Aorta (tissue), 5 donors: ENCODE measurements at regions not wholly inside any gene's neighbourhood (a gene's known extent, or its start where the extent isn't known, plus 50 kb on each side); places are given as distances from the start of the nearest gene placed in this dataset.

ENCODE experiments used
- ATAC-seq: fragments of 200-7000 bp; cut with Tn5 transposase; one replicate; pipeline ENCODE4 v1.9.1; 2022; ENCODE audit warnings: moderate library complexity; ENCODE audit not compliant: low FRiP score
- DNase-seq, 2 donors: peaks; one replicate each; pipeline ENCODE4 v3.0.0-alpha.2; 2020
- H3K27ac ChIP-seq, 2 donors: one replicate each; pipeline ENCODE4 v1.5.1; 2013; ENCODE audit warnings: low read length in 2 of 2, mild to moderate bottlenecking in 2 of 2, moderate library complexity in 2 of 2, control low read depth in 1 of 2, inconsistent platforms in 1 of 2, low read depth in 1 of 2
- H3K27me3 ChIP-seq, 2 donors: one replicate each; pipeline ENCODE4 v1.6.1; 2013; ENCODE audit warnings: control low read depth in 1 of 2, low read length in 1 of 2, mild to moderate bottlenecking in 1 of 2, moderate library complexity in 1 of 2; ENCODE audit not compliant: insufficient read depth in 2 of 2, control insufficient read depth in 1 of 2
- H3K36me3 ChIP-seq, 2 donors: one replicate each; pipeline ENCODE4 v1.6.1; 2013; ENCODE audit warnings: control low read depth in 1 of 2, low read length in 1 of 2, mild to moderate bottlenecking in 1 of 2; ENCODE audit not compliant: insufficient read depth in 2 of 2, control insufficient read depth in 1 of 2
- H3K4me1 ChIP-seq, 2 donors: one replicate each; pipeline ENCODE4 v1.6.1; 2013; ENCODE audit warnings: low read length in 2 of 2, control low read depth in 1 of 2, mild to moderate bottlenecking in 1 of 2, moderate library complexity in 1 of 2; ENCODE audit not compliant: insufficient read depth in 2 of 2, control insufficient read depth in 1 of 2
- H3K4me3 ChIP-seq, 2 donors: one replicate each; pipeline ENCODE4 v1.5.1; 2013; ENCODE audit warnings: low read length in 2 of 2, control low read depth in 1 of 2, mild to moderate bottlenecking in 1 of 2
- H3K9me3 ChIP-seq: one replicate; pipeline ENCODE4 v1.6.1; 2013; ENCODE audit warnings: mild to moderate bottlenecking, low read length; ENCODE audit not compliant: control insufficient read depth
- WGBS, 2 donors: extraction: QIAGEN DNeasy Blood & Tissue Kit; methylation state at CpG; one replicate each; pipeline ENCODE4 v1.1.7; 2013; 5-methylcytosine and 5-hydroxymethylcytosine counted together
- intact Hi-C, 2 donors: fragments of 100-400 bp; cut with DNase I; formaldehyde crosslinking; loops; one replicate each; pipeline versions ENCODE4 v1.14.2 to v1.15.0; 2022
- donor health status: healthy with polysubstance abuse.
- donor health status: Bipolar disorder and iron deficiency.
- donor health status: DM: no; HTN: no; CAD: no.
- donor health status: DM: no; HTN: no; CAD: no.
- donor health status: DM: yes; HTN: yes; CAD: no.

GRCh38 chr6:145187491-145188206 lies 547.7 kb downstream of the EPM2A start:
- H3K36me3 ChIP-seq: no peaks in the 10 kb centered on the region
- no peaks in the 10 kb centered on the region for H3K4me1 ChIP-seq
- H3K27me3 ChIP-seq: no peaks in the 10 kb centered on the region
- WGBS, 2 donors: 56 to 62% methylated on average over 2 of the region's 2 CpGs
- intact Hi-C loops: no loop called here
- no peak overlapping the region for H3K27ac ChIP-seq
- no peak overlapping the region for H3K4me3 ChIP-seq
- ATAC-seq: no peak
- no peaks in the 10 kb centered on the region for H3K9me3 ChIP-seq
- DNase-seq: no peak

- 74 to 76% methylated on average over 1 of the region's 1 CpG for WGBS, 2 donors
- Histone ChIP-seq H3K4me1 (no peaks in the 10 kb centered on the region), H3K36me3 (no peaks in the 10 kb centered on the region), H3K27me3 (no peaks in the 10 kb centered on the region), H3K9me3 (no peaks in the 10 kb centered on the region), H3K4me3 (no peak overlapping the region), H3K27ac (no peak overlapping the region)
- intact Hi-C loops: no loop called here
- DNase-seq (no peak), ATAC-seq (no peak)
Measured at GRCh38 chr6:145189836-145190235, 545.5 kb downstream of the EPM2A start.

- WGBS, 2 donors: 85 to 93% methylated on average over 3 of the region's 3 CpGs
- Histone ChIP-seq H3K27me3 (no peaks in the 10 kb centered on the region), H3K36me3 (no peaks in the 10 kb centered on the region), H3K9me3 (no peaks in the 10 kb centered on the region), H3K4me3 (no peak overlapping the region), H3K27ac (no peak overlapping the region), H3K4me1 (no peaks in the 10 kb centered on the region)
- intact Hi-C loops: no loop called here
- no peak for DNase-seq
- ATAC-seq: no peak
Measured at GRCh38 chr6:145194389-145194788, 540.9 kb downstream of the EPM2A start.

DNA sequence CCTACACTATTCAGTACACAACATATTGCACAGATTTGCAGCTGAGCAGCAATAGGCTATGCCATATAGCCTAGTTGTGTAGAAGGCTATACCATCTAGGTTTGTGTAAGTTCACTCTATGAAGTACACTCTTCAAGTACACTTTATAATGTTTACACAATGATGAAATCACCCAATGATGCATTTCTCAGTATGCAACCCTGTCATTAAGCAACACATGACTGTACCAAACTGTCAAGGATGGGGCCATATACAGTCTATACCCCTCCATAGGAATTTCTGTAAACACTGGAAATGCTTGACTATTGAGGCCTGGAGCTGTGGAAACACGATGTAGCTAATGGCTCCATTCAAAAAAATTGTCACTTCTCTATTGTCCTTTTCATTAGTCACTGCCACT lies 535.4 kb downstream of the EPM2A start:
- intact Hi-C loops: no loop called here
- Histone ChIP-seq H3K36me3 (no peaks in the 10 kb centered on the region), H3K27me3 (no peaks in the 10 kb centered on the region), H3K4me3 (no peak overlapping the region), H3K27ac (no peak overlapping the region), H3K9me3 (no peaks in the 10 kb centered on the region), H3K4me1 (no peaks in the 10 kb centered on the region)
- DNase-seq (no peak), ATAC-seq (no peak)
- 30 to 34% methylated on average over 1 of the region's 1 CpG for WGBS, 2 donors

GRCh38 chr6:145204301-145204700 lies 531.0 kb downstream of the EPM2A start:
- Histone ChIP-seq H3K4me1 (peaks cover 3% of the 10 kb centered on the region in 2 donors), H3K9me3 (no peaks in the 10 kb centered on the region), H3K27ac (no peak overlapping the region), H3K4me3 (no peak overlapping the region), H3K36me3 (no peaks in the 10 kb centered on the region), H3K27me3 (no peaks in the 10 kb centered on the region)
- 46 to 49% methylated on average over 2 of the region's 2 CpGs for WGBS, 2 donors
- no peak for DNase-seq
- intact Hi-C loops: no loop called here
- ATAC-seq: no peak

- Histone ChIP-seq H3K4me3 (no peak overlapping the region), H3K36me3 (no peaks in the 10 kb centered on the region), H3K9me3 (no peaks in the 10 kb centered on the region), H3K4me1 (peaks cover 3% of the 10 kb centered on the region in 2 donors), H3K27ac (no peak overlapping the region), H3K27me3 (no peaks in the 10 kb centered on the region)
- ATAC-seq: peak; percentile 42
- WGBS, 2 donors: 19 to 21% methylated on average over 7 of the region's 7 CpGs
- intact Hi-C loops: no loop called here
- DNase-seq: peak in 1 of 2 donors; percentile 46
Measured at GRCh38 chr6:145206247-145206907, 528.9 kb downstream of the EPM2A start.

DNA sequence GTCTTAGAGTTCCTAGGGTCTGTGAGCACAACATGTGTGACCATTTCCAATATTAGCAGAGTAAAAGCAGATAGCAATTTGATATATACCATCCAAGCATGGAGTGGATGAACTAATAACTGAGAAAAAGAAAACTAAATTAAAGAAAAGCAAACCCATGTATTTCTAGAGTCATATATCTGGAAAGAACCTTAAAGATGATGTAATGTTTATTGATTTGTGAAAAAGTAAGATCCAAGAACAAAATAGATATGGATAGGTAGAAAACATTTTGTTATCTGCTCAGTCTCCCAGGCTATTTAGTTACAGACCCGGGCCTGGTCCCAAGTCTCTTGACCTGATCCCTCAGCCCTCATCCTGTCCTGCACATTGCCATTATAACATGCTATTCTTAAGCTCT lies 526.8 kb downstream of the EPM2A start:
- no peaks in the 10 kb centered on the region for H3K9me3 ChIP-seq
- no peaks in the 10 kb centered on the region for H3K27me3 ChIP-seq
- DNase-seq (no peak), ATAC-seq (no peak)
- WGBS, 2 donors: 68 to 72% methylated on average over 1 of the region's 1 CpG
- no peak overlapping the region for H3K27ac ChIP-seq
- H3K4me3 ChIP-seq: no peak overlapping the region
- intact Hi-C loops: no loop called here
- H3K36me3 ChIP-seq: no peaks in the 10 kb centered on the region
- peaks cover 3% of the 10 kb centered on the region in 2 donors for H3K4me1 ChIP-seq

DNA sequence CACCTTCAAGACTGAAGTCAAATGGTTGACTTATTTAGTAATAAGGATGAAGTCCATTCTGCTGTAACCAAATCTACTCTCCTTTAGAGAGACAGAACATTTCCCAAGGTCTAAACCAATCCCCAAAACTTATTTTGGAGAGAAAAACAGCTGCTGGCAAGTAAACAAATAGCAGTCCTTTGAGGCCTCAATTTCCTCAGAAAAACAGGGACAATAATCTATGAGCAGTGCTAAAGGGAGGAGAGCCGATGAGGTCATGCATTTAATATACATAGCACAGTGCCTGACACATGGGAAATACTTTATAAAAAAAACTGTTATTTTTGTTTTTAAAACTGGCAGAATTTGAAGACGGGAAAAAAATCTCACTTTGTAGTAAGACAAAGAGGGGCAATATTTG lies 526.0 kb downstream of the EPM2A start:
- ATAC-seq: no peak
- WGBS, 2 donors: 50 to 62% methylated on average over 2 of the region's 2 CpGs

GRCh38 chr6:145212813-145213212 lies 522.5 kb downstream of the EPM2A start:
- H3K4me3 ChIP-seq: no peak overlapping the region
- no peak overlapping the region for H3K27ac ChIP-seq
- H3K9me3 ChIP-seq: no peaks in the 10 kb centered on the region
- DNase-seq (no peak), ATAC-seq (no peak)
- no peaks in the 10 kb centered on the region for H3K4me1 ChIP-seq
- H3K36me3 ChIP-seq: no peaks in the 10 kb centered on the region
- H3K27me3 ChIP-seq: no peaks in the 10 kb centered on the region
- intact Hi-C loops: no loop called here

More for the DNA sequence above, 526.0 kb downstream of the EPM2A start:
- Histone ChIP-seq H3K9me3 (no peaks in the 10 kb centered on the region), H3K27ac (no peak overlapping the region), H3K4me1 (peaks cover 3% of the 10 kb centered on the region in 2 donors), H3K36me3 (no peaks in the 10 kb centered on the region), H3K27me3 (no peaks in the 10 kb centered on the region), H3K4me3 (no peak overlapping the region)
- intact Hi-C loops: no loop called here
- DNase-seq: no peak
